M059J (cell line): ENCODE measurements at regions not wholly inside any gene's neighbourhood (a gene's known extent, or its start where the extent isn't known, plus 50 kb on each side); places are given as distances from the start of the nearest gene placed in this dataset.
A peak's percentile ranks its signal among the peaks of the same experiment; 100 is the strongest.
"Not testable (repeated sequence)": the region's sequence is repeated elsewhere in the genome, so short reads cannot be mapped to it uniquely, and the experiment has no call there.

Experiments used
- DNase-seq: peaks from one replicate; pipeline ENCODE4 v3.0.0-alpha.2; 2012; ENCODE audit warnings: low read depth

- DNase-seq: no peak
Measured at GRCh38 chr2:106009096-106009495, 185.0 kb downstream of the UXS1 start.

- no peak for DNase-seq
Measured at GRCh38 chr2:106004851-106005250, 189.2 kb downstream of the UXS1 start.

GRCh38 chr2:105999211-105999989 is 194.7 kb downstream of the UXS1 start:
- DNase-seq: no peak

GRCh38 chr2:105997711-105998110 is 196.4 kb downstream of the UXS1 start:
- DNase-seq: no peak

DNA sequence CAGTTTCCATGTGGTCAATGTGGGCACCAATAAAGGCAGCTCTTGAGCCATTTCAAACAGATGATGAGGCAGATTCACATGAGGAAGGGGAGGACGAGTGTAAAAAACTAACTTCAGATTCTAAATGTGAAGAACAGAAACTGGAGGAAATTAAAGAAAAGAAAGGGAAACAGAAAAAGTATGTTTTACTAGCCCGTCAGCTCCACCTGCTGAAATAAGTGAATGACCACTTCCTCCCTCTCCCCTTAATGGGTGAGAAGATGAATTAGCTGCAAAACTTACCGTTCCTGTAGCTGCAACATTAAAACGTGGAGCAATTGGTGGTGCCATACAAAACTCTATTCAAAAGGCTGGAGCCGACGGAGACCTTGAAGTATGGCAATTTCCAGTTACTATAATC is 203.5 kb downstream of the UXS1 start:
- no peak for DNase-seq

DNA sequence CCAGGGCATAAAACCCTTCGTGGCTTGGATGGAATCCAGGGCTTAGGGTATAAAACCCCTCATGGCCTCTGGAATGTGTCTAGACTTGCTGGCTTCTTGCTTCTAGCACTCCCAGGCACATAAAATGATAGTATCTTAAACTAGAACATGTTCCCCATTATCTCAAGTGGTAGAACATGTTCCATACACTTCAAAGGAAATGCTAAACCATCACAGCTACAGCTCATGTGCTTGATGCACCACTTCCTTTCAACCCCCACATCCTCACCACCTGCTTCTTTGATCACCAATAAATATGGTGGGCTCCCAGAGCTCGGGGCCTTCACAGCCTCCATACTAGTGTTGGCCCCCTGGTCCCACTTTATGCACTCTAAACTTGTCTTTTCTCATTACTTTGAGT is 204.3 kb downstream of the UXS1 start:
- not testable (repeated sequence) for DNase-seq

DNA sequence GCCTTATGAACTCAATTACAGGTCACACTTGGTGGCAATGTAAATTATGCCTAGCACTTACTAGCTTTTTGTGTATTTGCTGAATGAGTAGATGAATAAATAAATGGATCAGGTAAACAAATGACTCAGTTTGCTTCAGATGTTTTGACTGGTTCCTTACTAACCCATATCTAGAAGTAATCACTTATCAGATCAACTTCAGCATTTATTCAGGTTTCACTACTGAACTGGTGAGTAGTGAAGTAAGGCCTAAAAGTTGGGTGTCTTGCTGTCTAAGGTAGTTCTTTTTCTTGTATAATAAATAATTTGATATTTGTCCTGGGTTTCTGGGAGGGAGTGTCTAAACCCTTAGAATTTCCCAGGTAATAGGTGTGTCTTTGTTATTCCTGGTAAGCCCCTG is 205.0 kb downstream of the UXS1 start:
- DNase-seq: no peak

DNA sequence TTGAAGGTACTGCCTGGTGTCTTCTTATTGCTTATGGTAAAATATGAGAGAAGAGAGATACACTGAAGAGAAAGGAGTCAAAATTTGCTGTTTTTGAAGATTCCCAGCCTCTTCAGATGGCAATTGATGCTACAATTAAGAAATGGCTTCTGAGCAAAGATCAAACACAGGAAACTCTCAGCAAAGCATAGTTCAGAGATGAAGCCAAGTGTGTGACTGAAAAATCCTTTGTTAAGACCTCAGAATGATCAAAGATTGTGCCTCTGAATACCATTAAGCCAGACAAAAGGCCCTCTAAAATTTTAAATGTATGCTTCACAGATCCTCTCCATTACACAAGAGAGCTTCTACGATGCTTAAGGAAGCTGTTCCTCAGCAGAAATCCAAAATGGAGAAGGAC is 216.3 kb downstream of the UXS1 start:
- no peak for DNase-seq

DNA sequence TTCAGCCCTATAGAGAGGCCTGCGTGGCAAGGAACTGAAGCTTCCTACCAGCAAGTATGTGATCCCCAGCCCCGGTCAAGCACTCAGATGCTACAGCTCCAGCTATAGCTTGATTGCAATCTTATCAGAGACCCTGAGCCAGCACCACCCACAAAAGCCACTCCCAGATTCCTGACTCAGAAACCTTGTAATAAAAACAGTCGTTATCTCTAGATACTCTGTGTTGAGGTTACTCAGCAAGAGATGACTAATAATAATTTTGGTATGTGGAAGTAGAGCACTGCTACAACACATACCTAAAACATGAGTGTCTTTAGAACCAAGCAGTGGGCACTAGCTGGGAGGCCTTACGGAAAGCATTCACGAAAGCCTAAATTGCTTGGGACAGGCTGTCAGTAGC is 216.9 kb downstream of the UXS1 start:
- peak; percentile 87 for DNase-seq

GRCh38 chr2:105974812-105975211 is 219.3 kb downstream of the UXS1 start:
- no peak for DNase-seq

GRCh38 chr2:105972927-105973326 is 221.2 kb downstream of the UXS1 start:
- DNase-seq: no peak

DNA sequence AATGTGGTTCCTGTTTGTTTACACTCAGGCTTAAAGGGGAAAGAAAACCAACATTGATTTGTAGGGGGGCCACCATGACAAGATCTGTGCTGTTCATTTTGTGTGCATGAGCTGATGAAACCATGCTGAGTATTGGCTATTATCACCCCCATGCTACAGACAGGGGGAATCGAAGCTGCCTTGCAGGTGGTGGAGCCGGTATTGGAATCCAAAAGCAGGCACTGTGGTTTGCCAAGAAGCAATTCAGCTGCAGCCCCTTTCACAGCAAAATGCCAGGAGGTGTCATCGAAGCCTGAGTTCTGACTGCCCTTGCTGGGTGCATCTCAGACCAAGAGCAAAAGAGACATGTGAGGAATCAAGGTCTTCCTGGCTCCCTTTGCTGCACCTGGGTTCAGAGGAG is 221.9 kb downstream of the UXS1 start:
- DNase-seq: no peak

DNA sequence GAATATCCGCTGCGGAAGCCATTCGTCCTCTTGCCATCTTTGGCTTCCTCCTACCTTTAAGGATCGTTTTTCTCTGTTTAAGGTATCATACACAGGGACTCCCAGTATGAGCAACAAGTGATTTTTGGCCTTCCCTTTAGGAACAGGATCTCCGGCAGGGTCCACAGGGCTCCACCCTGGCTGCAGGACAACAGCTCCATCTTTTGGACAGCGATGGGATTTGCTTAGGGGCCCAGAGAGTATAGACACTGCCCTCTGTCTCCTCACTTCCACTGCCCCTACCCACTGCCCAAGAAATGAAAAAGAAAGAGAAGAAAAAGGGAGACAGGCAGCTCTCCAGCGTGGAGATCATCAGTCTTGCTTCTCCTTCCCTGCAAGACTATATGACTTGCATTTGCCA is 224.5 kb downstream of the UXS1 start:
- DNase-seq: peak; percentile 4

GRCh38 chr2:105962221-105962620 is 217.5 kb downstream of the NCK2 start:
- no peak for DNase-seq

- DNase-seq: no peak
Measured at GRCh38 chr2:105961599-105962146, 217.0 kb downstream of the NCK2 start.

DNA sequence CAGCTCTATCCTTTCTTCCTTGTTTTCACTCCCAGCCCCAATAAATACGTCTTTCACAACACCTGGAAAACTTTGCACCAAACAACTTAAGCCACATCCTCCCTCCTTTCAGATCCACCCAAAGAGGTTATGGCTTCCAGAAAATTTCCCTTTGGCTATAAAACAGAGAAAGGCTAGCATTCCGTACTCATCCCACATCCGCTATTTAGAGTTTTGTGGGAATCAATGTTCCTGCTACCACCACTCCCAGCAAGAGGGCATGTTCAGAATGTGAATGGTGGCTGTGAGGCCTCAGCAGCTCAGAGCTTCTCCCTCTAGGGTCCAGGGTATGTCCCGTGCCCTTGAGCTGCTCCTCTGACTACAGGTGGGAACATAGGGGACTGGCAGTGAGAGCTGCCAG is 214.6 kb downstream of the NCK2 start:
- no peak for DNase-seq

DNA sequence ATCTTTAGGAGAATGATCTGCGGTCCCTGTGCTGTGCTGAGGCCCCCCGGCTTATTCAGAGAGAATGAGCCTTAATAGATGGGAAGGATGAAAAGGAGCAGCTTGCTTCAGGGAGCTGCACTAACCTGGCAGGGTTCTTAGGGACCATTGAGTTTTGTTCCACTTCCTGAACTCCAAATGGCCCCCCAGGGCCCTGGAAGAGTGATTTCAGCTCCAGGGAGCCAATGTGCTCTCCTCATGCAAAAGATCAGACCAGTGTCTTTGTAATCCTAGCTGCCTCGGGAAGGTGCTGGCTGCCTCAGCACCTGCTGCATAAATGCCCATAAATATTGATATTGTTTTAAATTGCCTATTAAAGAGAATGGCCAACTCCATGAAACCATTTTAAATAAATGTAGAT is 210.2 kb downstream of the NCK2 start:
- DNase-seq: no peak

DNA sequence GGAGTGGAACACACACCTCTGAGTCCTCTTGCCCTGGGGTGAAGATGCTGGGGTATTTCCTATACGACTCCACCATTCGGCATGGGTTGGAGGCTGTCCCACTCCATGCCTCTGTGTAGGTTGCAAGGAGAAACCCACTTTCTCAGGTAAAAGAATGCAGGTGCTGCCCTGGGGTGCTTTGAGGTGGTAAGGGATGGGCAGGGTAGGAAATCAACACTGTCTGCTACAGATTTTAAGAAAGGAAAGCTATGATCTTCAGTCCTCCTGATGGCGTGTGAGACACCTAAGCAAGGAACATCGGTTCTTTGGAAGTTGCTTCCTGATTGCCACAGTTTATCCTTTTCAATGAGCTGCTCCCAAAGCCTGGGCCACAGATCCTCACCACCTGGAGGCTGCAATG is 209.2 kb downstream of the NCK2 start:
- no peak for DNase-seq

DNA sequence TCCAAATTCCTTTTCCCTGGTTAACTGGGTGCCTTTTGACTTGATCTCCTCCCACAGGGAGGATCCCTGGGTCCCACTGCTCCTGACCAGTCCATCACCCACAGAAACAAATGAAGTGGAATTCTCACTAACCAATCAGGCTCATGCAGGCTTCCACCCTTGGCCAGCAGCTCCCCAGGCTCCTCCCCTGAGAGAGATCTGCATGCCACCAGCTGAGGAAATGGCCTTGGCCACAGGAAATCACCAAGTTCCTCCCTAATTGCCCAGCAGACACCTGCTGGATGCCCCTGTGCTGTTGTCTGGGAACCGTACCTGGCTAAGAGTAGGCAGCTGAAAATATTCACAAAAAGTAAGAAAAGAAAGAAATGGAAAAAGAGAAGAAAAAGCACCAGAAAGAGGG is 207.4 kb downstream of the NCK2 start:
- no peak for DNase-seq

DNA sequence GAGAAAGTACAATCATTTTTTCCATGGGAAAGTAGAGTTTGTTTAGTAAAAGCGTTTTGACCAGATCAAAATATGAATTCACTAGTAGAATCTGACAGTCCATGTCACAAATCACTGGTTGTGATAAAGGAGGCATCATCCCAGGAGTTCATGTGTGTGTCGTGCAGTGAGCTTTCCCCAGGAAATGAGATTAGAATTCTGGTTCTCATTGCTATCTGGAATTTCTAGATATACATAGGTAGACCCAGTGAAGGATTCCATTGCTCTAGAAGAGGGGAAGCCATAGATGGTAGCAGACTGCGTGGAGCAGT is 206.6 kb downstream of the NCK2 start:
- no peak for DNase-seq

DNA sequence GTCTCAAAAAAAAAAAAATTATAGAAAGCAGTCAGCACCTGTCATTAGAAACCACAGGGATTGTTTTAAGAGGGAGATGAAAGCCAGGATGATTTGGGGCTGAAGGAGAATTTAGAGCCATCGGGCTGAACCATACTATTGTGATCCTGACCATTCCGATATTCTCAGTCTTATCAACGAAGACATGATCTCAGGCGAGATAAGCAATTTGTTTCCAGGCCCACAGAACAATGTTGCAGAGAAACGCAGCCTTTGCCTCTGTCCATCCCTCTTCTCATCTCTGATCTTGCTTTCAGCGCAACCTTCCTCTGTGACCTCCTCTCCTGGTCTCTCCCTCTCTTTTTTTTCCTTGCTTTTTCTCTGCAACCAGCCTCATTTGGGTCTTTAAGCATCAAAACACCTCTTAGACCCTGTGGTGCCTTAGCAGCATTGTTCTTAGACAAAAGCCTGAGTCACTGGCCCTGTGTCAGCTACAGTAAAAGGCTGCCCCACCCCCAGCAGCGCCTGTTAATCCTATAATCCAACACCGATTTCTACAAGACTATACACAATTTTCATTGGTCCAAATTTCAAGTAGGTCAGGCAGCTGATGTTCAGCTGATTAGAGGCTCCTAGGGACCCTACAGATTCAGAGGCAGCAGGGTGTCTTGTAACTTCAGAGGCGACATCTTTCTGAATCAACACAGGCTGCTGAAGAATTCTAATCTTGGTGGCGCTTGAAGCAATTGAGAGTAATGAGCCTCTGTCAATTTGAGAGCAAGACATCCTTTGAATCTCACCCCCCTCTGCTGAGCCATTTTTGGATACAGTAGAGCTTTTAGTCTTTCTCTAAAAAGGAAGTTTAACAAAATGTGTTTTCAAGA is 206.0 kb downstream of the NCK2 start:
- DNase-seq: peak; percentile 8

GRCh38 chr2:105943977-105944376 is 199.3 kb downstream of the NCK2 start:
- no peak for DNase-seq
